Stimulated activated CD4-positive, alpha-beta T cell treated with anti-CD3 and anti-CD28 coated beads, Interleukin-12 subunit alpha, Interleukin-12 subunit beta, amount 100 ng/mL, for 4 hours (primary cell): ENCODE measurements at regions not wholly inside any gene's neighbourhood (a gene's known extent, or its start where the extent isn't known, plus 50 kb on each side); places are given as distances from the start of the nearest gene placed in this dataset.
A peak's percentile ranks its signal among the peaks of the same experiment; 100 is the strongest.
"Not testable (repeated sequence)": the region's sequence is repeated elsewhere in the genome, so short reads cannot be mapped to it uniquely, and the experiment has no call there.

Source experiments
- DNase-seq: peaks from one replicate; pipeline ENCODE4 v3.0.0-alpha.2; 2020

DNA sequence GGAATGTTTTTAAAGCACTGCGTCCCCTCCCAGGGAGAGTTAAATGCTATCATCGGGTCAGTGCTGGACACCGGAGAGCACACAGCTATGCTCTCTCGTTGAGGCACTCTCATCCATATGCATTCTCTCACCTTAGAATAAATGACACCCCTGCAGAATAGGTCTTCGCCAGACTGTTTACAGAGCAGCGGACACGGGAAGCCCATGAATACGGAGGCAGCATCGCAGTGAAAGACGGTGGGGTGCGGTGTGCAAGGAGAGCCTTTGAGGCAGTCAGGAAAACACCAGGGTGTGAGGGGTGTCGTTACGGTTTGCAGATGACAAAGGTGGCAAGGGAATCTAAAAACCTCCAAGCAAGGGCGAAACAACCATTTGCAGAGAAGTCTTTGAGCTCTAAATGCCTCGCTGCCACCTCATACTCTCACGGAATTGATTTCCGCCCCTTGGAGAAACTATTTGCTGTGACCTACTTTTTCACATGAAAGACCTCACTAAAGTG lies 169.2 kb upstream of the FHL2 start:
- no peak for DNase-seq

DNA sequence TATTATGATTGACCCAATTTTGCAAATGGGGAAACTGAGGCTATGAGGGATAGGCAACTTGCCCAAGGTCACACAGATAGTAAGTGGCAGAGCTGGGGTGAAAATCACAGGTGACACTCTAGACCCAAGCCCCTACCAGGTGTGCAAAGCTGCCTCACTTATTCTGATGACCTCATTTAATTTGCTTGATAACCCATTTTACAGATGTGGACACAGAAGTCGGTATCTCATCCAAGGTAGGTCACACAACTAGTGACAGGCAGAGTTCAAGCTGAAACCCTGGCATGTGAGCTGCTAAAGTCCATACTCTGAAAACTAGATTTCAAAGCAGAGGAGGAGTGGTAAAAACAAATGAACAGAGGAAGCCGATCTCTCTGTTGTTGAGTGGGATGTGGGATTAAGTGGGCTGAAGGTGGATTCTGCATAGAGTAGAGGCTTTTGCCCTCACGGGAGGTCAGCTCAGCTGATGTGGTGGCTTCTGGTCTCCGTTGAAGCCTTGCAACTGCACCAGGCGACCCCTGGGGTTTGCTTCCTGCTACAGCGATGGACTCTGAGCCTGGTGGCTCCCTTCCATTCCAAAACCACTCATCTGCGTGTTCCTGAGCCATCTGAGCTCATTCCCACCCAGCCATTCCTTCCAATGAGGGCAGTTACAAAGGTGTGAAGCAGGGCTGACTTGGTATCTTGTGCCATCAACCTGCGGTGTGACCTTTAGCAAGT lies 164.3 kb upstream of the FHL2 start:
- DNase-seq, result no peak

DNA sequence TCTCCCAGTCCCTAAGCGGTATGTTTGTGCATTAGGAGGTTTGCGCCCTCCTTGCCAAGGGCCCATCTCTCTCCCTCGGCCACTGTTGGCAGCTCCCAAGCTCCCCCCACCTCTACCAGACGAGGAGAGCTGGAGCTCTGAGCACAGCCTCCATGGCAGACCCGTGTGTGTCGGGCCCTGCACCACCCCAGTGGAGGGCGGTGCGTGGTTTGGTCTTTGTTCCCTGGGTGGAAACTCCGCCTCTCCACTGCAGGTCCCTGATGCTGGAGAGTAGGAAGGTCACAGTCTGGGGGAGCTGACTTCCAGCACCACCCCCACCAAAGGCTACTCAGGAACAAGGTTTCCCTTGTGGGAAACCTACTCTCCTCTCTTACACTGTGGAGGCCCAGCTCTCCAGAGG lies 162.6 kb upstream of the FHL2 start:
- DNase-seq, result no peak

DNA sequence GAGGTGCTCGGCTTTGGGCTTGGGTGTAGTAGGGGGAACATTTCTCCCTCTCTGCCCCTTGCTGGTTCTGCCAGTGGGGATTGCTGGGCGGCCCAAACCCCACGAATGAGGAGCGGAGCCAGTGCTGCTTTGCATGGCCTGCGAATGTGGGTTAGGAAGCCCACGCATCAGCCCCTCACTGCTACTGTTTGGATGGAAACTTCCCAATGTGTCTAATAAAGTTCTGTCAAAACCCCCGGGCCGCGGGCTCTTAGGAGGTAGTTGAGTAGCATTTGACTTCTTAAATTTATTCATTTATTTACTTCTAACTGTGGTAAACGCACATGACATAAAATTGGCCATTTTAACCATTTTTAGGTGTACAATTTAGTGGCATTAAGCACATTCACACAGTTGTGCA lies 161.3 kb upstream of the FHL2 start:
- no peak for DNase-seq

DNA sequence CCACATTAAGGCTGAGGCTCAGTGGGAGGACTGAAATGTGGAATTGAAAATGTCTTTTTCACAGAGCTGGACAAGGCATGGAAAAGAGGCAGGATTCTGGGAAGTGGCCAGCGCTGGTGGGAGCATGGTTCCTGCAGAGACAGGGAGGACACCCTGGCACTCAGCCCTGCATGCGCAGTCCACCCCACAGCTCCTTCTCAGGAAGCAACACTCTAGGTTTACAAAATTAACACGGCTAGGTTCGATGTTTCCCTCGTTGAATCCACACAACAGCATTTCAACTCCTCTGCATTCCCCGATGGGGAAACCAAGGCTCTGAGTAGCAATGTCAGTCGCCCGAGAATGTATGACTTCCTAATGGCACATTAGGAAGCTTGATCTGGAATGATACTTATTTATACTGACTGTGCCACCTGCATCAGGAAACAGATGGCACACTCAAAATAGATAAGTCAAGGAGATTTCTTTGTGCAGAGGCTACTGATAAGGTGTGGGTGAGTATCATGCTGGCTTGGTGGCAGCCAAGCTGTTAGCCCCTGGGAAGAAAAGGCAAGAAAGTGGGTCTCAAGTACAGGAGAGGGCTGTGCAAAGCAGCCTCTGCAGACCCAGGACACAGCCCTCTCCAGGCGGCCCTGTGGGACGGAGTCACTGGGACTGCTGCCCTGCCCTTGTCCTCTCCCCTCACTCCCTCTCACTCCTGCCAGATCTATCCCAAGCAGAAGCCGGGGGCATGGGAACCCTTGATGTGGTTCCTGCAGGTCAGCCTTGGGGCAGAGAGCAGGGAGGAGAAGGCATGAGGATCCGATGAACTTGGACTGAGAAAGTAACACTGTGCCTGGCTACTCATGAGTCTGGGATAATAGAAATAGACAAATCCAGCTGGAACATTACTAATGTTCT lies 158.4 kb upstream of the FHL2 start:
- no peak for DNase-seq

DNA sequence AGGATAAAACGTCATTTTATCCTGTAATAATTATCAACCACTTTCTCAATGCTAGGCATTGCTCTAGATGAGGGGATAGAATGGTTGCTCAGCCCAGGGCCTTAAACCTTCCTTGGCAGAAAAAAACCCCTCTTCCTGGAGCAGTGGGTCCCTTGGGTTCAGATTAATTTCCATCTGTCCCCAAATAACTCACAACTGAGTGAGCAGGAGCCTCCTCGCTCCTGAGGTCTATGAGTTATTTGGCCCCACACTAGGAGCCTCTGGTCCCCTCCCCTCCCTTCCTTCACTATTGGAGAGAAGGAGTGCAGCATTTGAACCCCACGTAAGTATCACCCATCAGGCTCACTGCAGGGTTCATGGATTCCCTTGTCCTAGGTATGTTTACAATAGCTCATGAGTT lies 157.5 kb upstream of the FHL2 start:
- no peak for DNase-seq

DNA sequence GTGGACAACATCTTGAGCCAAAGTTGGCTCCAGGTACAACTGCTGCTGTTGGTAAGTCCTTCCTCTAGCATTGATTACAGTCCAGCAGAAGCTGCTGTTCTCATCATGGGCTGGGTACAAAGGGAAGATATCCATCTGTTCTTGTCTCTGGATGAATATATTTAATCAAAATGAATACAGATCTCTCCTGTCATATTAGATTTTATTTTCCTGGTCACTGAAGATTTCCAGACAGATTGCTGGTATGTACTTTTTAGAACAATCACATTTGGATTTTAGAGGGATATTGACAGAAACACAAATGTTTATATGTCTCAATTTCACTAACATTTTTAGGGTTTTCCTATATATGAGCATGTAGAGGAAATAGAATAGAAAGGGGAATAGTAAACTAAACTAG lies 155.4 kb upstream of the FHL2 start:
- no peak for DNase-seq

DNA sequence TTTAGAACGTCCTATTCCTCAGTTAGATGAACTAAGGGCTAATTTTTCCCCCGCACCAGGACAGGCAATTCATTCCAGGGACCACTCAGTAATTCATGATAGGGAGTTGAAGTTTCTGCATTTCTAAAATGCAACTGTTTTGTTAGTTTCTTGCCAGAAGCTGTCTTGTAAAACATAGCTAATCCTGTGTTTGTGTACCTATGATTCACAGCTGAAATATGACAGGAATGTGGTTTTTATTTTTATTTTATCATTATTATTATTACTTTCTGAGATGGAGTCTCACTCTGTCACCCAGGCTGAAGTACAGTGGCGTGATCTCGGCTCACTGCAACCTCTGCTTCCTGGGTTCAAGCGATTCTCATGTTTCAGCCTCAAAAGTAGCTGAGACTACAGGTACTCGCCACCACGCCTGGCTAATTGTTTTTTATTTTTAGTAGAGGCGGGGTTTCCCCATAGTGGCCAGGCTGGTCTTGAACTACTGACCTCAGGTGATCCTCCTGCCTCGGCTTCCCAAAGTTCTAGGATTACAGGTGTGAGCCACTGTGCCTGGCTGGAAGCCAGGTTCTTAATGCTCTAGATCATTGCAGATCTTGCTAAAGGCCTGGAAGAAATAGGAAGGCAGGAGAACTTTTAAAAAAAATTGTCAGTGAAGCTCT lies 154.8 kb upstream of the FHL2 start:
- no peak for DNase-seq

DNA sequence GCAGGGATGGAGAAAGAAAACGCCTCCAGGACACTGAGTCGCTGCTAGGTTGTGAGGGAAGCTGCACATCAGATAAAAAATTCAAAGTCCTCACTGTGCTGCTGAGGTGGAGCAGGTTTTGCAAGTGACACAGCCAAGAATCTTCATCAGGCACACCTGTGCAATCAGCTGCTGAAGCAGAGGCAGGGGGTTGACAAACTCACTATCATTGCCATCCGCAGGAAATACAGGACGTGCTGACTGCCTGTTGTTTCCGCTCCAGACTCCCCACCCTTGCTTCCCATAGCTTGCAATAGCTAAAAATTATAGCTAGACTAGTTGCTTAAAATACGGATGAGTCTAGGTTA lies 147.8 kb upstream of the FHL2 start:
- DNase-seq, result no peak

DNA sequence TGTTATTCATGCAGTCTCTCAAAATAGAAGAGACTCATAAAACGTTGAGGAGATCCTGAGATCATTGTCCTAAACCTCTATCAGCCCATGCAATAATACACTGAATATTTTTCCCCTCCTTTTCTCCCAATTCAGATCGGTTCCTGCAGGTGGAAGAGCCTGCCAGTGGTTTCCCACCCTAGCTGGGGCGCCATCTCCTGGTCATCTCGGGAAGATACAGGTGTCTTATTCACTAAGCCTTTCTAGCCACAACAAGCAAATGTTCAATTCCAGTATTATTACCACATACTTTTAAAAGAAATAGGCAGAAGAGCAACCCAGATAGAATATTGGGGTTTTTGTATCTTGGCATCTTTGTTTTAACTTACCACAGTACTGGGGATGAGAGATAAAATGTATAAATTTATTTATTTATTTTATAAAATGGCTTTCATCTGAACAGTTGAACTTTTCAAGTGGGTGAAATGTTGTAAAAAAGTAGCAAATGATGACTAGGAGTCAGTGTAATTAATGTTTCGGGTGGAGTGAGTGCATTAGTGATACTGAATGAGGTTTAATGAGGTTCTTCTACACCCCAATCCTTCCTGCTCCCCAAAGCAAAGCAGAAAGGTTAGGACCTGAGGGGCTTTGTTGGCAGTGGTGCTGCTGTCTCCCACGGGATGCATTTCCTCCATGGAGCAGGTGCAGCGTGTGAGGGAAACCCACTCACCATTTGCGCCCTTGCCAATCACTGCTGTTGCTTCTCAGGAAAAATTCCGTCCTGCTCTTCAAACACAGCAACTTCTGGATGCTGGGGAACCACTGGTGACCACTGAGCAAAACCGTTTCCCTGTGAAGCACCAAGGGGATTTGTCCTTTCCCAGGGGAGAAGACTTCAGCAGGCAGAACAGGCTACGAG lies 147.1 kb upstream of the FHL2 start:
- peak; percentile 62 for DNase-seq

DNA sequence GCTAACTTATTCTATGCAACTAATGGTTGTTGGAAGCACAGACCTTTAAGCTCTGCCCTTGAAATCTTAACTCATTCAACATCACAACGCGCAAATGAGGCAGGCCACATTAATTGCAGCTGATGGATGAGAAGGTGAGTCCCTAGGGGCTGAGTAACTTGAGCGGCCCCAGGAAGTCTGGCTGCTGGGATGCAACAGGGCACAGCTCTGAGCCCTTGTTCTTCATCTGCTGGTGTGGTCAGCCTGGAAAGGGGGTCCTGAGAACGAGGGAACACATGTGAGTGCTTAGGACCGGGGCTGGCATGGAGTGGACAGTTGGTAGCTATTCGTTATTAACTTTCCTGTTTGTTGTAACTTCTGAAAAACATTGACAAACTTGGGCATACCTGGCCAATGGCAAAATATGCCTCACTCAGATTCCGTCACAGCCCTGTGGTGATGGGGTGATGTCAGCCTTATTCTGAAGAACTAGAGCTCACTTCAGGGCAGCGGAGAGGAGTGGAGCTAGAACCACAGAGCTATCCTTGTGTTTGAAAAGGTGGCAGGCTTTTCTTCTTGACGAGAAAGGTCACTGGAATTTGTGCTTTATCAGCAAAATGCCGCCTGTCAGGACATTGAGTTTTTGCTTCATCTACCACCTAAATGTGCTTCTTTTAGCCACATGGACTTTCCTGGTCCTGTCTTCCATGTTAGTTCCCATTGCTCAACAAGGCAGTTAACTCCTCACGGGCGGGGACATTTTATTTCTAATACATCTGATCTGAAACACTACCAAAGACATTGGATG lies 145.9 kb upstream of the FHL2 start:
- no peak for DNase-seq

DNA sequence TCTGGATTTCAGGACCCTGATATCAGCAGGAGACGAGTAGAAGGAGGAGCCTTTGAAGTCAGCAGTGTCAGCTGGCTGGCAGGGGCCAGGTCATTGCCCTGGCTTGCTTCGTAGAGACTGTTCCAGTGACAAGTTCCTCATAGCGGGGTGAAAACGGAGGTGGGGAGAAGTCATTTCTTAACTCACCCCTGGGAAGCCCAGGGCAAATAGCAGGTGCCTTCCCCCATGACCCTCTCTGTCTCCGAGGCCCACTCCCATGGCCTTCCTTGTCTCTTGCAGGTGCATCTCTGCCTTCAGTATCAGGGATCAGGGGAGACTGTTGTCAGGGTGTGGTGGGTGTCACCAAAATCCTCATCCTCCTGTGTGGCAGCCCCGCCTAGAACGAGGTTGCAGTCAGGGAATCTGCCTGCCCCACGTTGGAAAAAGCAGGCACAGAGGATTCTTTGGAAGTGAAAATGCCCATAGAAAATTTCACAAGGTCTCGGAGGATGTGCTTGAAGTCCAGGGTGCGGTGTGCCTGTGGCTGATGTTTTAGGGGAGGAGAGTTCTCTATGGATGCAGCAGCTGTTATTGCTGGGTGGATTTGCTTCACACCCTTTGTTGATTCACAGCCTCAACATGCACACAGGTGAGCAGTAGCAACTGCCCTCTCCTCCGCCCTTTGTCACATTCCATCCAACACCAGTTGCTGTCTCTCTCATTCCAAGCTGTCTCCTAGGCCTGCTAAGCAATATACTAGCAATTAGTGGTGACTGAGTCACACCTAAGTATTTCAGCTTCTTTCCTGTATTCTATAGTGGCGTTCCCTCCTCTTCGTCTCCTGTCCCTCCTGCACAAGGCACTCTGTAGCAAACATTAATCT lies 142.6 kb upstream of the FHL2 start:
- DNase-seq, result no peak

DNA sequence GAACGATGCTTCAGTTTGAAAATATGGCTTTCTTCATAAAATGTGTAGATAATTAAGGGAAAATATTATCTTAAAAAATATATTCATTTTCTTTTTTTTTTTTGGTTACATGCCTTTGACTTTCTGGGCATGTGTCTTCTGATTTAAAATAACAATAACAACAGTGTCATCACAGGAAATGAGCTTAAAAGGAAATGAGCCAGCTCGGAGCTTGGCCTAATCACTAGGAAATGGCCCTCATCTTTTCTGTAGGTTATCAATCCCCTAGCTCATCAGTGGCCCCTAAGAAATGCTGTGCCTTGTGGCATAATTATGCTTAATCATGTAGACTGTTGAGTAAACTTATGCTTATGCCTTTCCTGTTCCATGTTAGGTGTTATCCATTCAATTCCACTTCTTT lies 141.8 kb upstream of the FHL2 start:
- no peak for DNase-seq

DNA sequence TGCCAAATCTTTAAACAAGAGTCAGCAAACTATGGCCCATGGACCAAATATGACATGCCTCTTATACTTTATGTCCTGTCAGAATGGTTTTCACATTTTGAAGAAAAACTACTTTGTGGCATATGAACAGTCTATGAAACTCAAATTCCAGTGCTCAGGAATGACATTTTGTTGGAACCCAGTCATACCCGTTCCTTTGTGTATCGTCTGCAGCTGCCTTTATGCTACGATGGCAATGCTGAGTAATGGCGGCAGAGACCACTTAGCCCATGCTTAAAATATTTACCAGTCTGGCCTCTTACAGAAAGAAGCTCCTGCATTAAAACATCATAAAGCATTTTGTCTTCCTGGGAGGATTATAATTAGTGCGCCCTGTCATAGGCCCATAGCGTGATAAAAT lies 140.5 kb upstream of the FHL2 start:
- DNase-seq, result no peak

DNA sequence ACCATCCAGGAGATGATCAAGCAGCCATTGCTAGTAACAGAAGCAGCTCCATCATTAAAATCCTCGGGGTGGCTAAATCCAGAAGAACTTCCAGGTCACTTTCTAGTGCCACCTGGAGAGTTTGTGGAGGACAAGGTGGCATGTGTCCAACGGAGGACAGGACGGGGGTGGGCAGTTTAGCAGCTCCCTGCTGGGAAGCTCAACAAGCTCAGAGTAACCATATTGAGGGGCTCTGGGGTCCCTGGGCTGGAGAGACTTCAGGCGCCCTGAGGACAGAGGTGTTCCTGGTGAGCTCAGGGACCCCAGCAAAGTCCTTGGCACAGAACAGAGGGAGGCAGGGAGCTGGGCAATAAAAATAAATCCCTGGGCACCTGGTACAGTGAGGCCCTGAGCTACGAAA lies 140.0 kb upstream of the FHL2 start:
- DNase-seq, result no peak

DNA sequence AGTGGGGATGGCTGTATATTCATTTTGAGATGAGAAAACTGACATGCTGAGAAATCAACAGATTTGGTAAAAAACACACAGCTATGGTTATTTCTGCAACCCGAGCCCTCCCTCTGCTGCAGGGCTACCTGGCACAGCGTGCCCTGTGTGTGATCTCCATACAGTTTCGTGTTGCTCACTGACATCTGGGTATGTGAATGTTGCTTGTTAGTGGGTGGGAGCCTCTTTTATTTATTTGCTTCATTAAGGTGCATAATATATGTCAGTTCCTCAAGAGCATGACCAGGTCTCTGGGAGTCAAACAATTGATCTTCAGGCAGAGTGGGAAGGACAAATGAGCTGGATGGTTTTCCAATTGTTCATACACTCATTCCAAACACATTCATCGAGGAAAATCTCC lies 139.1 kb upstream of the FHL2 start:
- no peak for DNase-seq

DNA sequence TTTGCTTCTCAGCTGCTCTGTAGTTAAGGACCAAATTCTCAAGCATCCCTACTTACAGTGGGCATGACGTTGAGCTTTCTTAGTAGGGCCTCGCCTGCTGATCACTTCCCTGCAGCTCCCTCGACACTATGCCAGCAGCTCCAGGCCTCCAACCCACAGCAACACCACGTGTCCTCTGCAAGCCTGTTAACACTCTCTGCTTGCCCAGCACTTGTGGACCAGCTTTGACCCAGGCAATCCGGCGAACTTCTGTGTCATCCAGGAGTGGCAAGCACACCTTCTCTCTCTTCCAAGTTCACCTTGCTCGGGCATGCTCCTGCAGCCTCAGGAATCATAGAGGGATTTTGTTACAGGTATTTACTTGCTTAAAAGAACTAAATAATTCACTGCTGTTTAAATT lies 138.6 kb upstream of the FHL2 start:
- no peak for DNase-seq

DNA sequence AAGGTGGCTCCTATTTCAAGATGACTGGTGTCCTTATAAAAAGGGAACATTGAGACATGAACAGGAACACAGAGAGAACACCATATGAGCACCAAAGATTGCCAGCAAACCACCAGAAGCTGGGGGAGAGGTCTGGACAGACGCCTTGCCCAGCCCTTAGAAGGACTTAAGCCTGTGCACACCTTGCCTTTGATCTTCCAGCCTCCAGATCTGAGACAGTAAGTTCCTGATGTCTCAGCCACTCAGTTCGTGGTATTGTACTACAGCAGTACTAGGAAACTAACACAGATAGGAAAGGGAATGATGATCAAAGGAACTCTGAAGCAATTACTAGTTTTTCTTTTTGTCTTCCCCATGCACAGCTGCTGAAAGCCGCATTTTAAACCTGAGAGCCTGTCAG lies 137.3 kb upstream of the FHL2 start:
- no peak for DNase-seq

DNA sequence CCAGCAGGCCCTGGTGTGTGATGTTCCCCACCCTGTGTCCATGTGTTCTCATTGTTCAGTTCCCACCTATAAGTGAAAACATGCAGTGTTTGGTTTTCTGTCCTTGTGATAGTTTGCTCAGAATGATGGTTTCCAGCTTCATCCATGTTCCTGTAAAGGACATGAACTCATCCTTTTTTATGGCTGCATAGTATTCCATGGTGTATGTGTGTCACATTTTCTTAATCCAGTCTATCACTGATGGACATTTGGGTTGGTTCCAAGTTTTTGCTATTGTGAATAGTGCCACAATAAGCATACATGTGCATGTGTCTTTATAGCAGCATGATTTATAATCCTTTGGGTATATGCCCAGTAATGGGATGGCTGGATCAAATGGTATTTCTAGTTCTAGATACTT lies 130.4 kb upstream of the FHL2 start:
- not testable (repeated sequence) for DNase-seq

DNA sequence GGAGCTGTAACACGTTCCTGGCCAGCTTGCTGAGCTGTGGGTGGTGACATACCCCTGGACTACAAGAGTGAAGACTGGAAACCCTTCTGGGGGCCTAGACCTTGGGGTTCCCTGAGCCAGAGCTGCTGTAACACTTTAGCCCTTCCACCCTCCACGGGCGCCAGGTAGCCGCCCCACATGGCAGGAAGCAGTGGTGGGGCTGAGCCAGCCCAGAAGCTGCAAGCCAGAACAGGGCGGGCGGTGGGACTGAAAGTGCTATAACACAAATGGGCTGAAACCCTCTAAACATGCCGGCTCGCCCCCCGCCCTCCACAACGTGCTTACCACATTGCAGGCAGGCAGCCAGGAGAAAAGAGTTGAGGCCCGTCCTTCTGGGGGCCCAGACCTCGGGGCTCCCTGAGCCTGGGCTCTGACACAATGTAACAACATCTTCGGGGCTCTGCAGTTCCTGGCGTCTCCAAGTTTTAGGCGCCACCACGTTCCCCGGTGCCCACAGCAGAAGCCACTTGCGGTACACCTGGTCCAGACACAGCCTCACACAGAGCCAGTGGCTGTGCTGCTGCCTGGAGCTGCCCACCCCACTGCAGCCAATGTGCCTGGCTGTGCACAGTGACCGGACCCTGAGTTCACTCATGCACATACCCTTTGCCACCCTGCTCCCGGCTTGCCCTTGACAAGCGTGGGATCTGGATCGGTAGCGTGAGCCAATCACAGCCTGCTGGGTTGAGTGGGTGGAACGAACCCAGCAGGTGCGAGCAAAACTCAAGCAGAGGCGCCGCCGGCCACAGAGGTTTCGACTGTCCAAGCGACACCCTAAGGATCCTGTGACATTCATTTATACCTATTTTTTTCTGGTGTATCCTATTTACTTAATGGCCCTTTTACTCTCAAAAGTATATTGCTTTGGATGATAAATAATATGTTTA lies 127.4 kb upstream of the FHL2 start:
- DNase-seq, result no peak
